Left renal pelvis (tissue), 4 donors: ENCODE measurements at regions not wholly inside any gene's neighbourhood (a gene's known extent, or its start where the extent isn't known, plus 50 kb on each side); places are given as distances from the start of the nearest gene placed in this dataset.
"Not testable (repeated sequence)": the region's sequence is repeated elsewhere in the genome, so short reads cannot be mapped to it uniquely, and the experiment has no call there.

Source experiments
- DNase-seq, 4 donors: peaks; one replicate each; pipeline ENCODE4 v3.0.0-alpha.2; 2013; ENCODE audit warnings: low read depth in 4 of 4, low spot score in 3 of 4

- no peak for DNase-seq
These were observed 422.1 kb downstream of the BCOR start for GRCh38 chrX:39675619-39676018.

GRCh38 chrX:39676434-39676833 is 421.3 kb downstream of the BCOR start:
- no peak for DNase-seq

- DNase-seq, result no peak
These were observed 420.2 kb downstream of the BCOR start for GRCh38 chrX:39677585-39677977.

- no peak for DNase-seq
These were observed 419.6 kb downstream of the BCOR start for GRCh38 chrX:39677978-39678791.

- DNase-seq, result no peak
These were observed 418.8 kb downstream of the BCOR start for GRCh38 chrX:39678914-39679313.

GRCh38 chrX:39679497-39680157 is 418.1 kb downstream of the BCOR start:
- no peak for DNase-seq

- DNase-seq, result no peak
These were observed 415.9 kb downstream of the BCOR start for GRCh38 chrX:39681885-39682284.

- no peak for DNase-seq
These were observed 415.0 kb downstream of the BCOR start for GRCh38 chrX:39682778-39683177.

GRCh38 chrX:39688219-39688575 is 409.6 kb downstream of the BCOR start:
- no peak for DNase-seq

- DNase-seq, result peak in 1 of 4 donors; percentile 36
These were observed 409.0 kb downstream of the BCOR start for GRCh38 chrX:39688576-39689375.

- no peak for DNase-seq
These were observed 408.2 kb downstream of the BCOR start for GRCh38 chrX:39689376-39690104.

- no peak for DNase-seq
These were observed 407.0 kb downstream of the BCOR start for GRCh38 chrX:39690541-39691415.

GRCh38 chrX:39691724-39692123 is 406.0 kb downstream of the BCOR start:
- no peak for DNase-seq

- DNase-seq, result no peak
These were observed 405.0 kb downstream of the BCOR start for GRCh38 chrX:39692796-39693195.

- DNase-seq, result no peak
These were observed 404.5 kb downstream of the BCOR start for GRCh38 chrX:39693298-39693697.

GRCh38 chrX:39702636-39703035 is 395.1 kb downstream of the BCOR start:
- not testable (repeated sequence) for DNase-seq

GRCh38 chrX:39703307-39703706 is 394.5 kb downstream of the BCOR start:
- no peak for DNase-seq

GRCh38 chrX:39704590-39704989 is 393.2 kb downstream of the BCOR start:
- DNase-seq, result no peak

- no peak for DNase-seq
These were observed 392.5 kb downstream of the BCOR start for GRCh38 chrX:39705290-39705689.

GRCh38 chrX:39709364-39709763 is 388.4 kb downstream of the BCOR start:
- no peak for DNase-seq
